Adrenal gland (tissue), 9 donors: ENCODE measurements at regions not wholly inside any gene's neighbourhood (a gene's known extent, or its start where the extent isn't known, plus 50 kb on each side); places are given as distances from the start of the nearest gene placed in this dataset.

Experiments used
- DNase-seq, 7 donors: peaks; one replicate each; pipeline ENCODE4 v3.0.0-alpha.2; 2019 to 2020
- H3K27ac ChIP-seq, 5 donors: fragments of 200-600 bp; sonication (generic) in 4 of 5; 1 replicate in 3 of 5; 2 replicates in 2 of 5; pipeline versions ENCODE4 v1.5.1 to v1.8.0; 2016 to 2020; ENCODE audit warnings: mild to moderate bottlenecking in 1 of 5
- H3K27me3 ChIP-seq: fragments of 200-600 bp; 2 replicates; pipeline ENCODE4 v1.8.0; 2021
- H3K36me3 ChIP-seq, 2 donors: fragments of 200-600 bp; replicated peaks in 1 of 2; 1 replicate in 1 of 2; 2 replicates in 1 of 2; pipeline versions ENCODE4 v1.5.1 to v1.8.0; 2018 to 2022
- H3K4me1 ChIP-seq, 2 donors: fragments of 200-600 bp; replicated peaks in 1 of 2; 1 replicate in 1 of 2; 2 replicates in 1 of 2; pipeline versions ENCODE4 v1.5.1 to v1.8.0; 2018 to 2021
- H3K4me3 ChIP-seq, 4 donors: fragments of 200-600 bp; sonication (generic) in 3 of 4; one replicate each; pipeline ENCODE4 v1.5.1; 2016 to 2018
- H3K9me3 ChIP-seq, 3 donors: fragments of 200-600 bp; sonication (generic) in 1 of 3; replicated peaks in 1 of 3; 1 replicate in 2 of 3; 2 replicates in 1 of 3; pipeline versions ENCODE4 v1.5.1 to v1.8.0; 2016 to 2021
- POLR2A ChIP-seq, 2 donors: fragments of 450-650 bp; IDR thresholded peaks; one replicate each; pipeline ENCODE4 v1.6.1; 2017; ENCODE audit warnings: antibody characterized with exemption in 2 of 2, mild to moderate bottlenecking in 2 of 2, moderate library complexity in 1 of 2
- WGBS, 4 donors: extraction: QIAGEN DNeasy Blood & Tissue Kit in 2 of 4; methylation state at CpG; one replicate each; pipeline versions ENCODE4 v1.1.5 to v1.1.7; 2013 to 2017; 5-methylcytosine and 5-hydroxymethylcytosine counted together
- intact Hi-C, 2 donors: fragments of 100-400 bp; cut with DNase I; formaldehyde crosslinking; loops; one replicate each; pipeline versions ENCODE4 v1.14.1 to v1.15.0; 2022 to 2023
- TF ChIP-seq, protein P1 (sequence below), 6 experiments: fragments of 450-650 bp in 4 of 6; fragments of 200-600 bp in 2 of 6; sonication (generic) in 1 of 6; IDR thresholded peaks; 1 replicate in 5 of 6; 2 replicates in 1 of 6; pipeline versions ENCODE4 v1.5.1 to v1.8.0; 2016 to 2021; ENCODE audit warnings: antibody characterized with exemption in 6 of 6, mild to moderate bottlenecking in 2 of 6, moderate library complexity in 1 of 6
- donor health status: healthy with polysubstance abuse.
- donor health status: Bipolar disorder and iron deficiency.
- donor health status: DM: yes; HTN: yes; CAD: no.
- donor health status: DM: no; HTN: no; CAD: no.
- donor health status: DM: no; HTN: no; CAD: no.

DNA sequence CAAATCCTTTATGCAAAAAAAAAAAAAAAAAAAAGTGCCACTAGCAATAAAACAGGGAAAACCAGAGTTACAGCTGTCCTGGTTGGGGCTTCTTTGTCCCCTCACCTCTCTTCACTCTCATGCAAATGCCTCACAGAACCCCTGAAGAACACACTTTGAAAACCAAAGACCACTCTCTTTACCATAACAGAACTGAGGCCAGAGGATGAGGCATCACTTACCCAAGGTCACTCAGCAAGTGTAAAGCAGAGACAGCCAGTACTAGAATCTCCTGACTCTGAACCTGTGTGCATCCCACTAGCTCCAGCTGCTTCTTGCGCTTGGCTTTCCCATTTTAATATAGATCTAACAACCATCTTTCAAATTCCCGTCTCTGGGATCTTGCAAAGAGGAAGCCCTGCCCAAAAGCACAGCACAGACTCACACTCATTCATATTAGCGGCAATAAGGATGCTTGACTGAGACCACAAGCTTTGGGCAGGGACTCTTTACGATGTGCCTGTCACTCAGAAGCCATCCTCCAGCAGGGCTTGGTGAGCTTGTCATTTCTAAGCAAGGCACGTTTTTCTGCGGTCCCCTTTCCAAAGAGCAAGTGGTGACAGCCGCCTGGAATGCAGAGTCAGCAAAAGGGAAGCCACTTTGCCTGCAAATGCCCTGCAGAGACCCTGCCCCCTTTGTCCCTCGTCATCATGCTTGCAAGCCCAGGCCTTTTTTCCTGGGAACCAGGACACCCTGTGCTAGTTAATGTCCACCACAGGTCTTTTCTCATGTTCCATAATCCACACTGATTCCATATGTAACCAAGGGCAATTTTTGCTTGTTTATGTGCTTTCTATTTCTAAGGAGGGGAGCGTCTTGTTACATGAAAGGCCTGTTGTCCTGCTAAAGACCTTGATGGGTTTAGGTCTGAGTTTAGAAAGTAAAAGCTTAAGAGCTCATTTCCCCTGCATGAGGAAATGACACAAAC, 76.5 kb upstream of the NFIA start:
- no peaks in the 10 kb centered on the region for H3K4me1 ChIP-seq
- intact Hi-C loops, result no loop called here
- no peak for TF ChIP-seq POLR2A (IDR thresholded peaks at IDR 0.05)
- TF ChIP-seq, protein P1, sequence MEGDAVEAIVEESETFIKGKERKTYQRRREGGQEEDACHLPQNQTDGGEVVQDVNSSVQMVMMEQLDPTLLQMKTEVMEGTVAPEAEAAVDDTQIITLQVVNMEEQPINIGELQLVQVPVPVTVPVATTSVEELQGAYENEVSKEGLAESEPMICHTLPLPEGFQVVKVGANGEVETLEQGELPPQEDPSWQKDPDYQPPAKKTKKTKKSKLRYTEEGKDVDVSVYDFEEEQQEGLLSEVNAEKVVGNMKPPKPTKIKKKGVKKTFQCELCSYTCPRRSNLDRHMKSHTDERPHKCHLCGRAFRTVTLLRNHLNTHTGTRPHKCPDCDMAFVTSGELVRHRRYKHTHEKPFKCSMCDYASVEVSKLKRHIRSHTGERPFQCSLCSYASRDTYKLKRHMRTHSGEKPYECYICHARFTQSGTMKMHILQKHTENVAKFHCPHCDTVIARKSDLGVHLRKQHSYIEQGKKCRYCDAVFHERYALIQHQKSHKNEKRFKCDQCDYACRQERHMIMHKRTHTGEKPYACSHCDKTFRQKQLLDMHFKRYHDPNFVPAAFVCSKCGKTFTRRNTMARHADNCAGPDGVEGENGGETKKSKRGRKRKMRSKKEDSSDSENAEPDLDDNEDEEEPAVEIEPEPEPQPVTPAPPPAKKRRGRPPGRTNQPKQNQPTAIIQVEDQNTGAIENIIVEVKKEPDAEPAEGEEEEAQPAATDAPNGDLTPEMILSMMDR (IDR thresholded peaks at IDR 0.05), result no peak
- H3K9me3 ChIP-seq, result no peaks in the 10 kb centered on the region
- no peaks in the 10 kb centered on the region for H3K27me3 ChIP-seq
- no peak overlapping the region for H3K4me3 ChIP-seq
- 66 to 79% (median 76%) methylated on average over 8 to 9 of the region's 9 CpGs for WGBS, 4 donors
- H3K36me3 ChIP-seq, result no peaks in the 10 kb centered on the region
- DNase-seq, result no peak
- no peak overlapping the region for H3K27ac ChIP-seq

DNA sequence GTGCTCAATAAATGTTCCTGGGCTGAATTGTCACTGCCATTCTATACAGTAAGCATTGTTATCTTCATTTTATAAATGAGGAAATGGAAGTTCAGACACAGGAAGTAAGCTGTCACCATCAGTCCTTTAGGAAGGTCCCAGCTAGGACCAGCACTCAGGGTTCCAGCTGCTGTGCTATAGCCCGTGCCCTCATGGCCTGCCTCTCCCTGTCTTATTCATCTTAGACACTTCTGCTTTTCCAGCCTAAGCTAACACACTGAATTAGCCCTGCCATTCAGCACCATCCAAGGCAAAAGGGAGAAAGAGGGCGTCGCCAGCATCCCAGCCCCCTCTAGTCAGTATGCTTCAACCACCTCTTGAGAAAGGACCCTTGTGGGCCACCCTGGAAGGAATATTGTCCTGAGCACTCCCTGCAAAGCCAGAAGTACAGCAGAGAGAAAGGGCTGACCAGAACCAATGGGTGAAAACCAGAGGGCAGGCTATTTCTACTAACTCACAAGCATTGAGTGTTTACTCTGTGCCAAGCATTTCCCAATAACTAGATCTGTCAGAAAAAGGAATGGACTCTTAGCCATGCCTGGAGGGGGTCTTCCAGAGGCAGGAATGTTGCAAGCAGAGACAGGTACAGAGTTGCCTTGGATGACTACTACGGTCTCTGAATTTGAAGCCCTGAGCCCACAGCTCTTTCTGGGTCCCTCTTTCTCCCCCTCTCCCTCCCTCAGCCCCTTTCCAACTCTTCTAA, 77.9 kb upstream of the NFIA start:
- H3K4me3 ChIP-seq, result no peak overlapping the region
- no peaks in the 10 kb centered on the region for H3K4me1 ChIP-seq
- H3K9me3 ChIP-seq, result no peaks in the 10 kb centered on the region
- H3K27ac ChIP-seq, result no peak overlapping the region
- no peaks in the 10 kb centered on the region for H3K27me3 ChIP-seq
- TF ChIP-seq, protein P1 (IDR thresholded peaks at IDR 0.05), result no peak
- no peak for TF ChIP-seq POLR2A (IDR thresholded peaks at IDR 0.05)
- no peaks in the 10 kb centered on the region for H3K36me3 ChIP-seq
- DNase-seq, result no peak
- 57 to 86% (median 75%) methylated on average over 3 to 4 of the region's 4 CpGs for WGBS, 4 donors
- intact Hi-C loops, result no loop called here

DNA sequence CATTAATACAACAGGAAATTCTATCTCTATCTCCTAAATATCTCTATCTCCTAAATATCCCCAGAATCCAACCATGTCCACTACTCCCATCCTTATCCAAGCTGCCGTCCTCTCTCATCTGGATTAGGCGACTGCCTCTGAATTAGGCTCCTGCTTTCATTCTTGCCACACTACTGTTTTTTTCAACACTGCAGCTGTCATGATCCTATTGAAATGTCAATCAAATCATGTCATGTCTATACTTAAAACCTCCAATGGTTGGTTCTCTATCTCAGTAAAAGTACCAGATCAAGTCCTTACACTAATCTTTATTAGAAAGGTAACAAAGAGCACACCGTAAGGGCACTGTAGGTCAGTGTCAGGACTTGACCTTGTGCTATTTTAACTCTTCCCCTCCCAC, 82.0 kb upstream of the NFIA start:
- TF ChIP-seq POLR2A (IDR thresholded peaks at IDR 0.05), result no peak
- TF ChIP-seq, protein P1 (IDR thresholded peaks at IDR 0.05), result no peak
- WGBS, 4 donors, result 80 to 92% (median 87%) methylated on average over 3 of the region's 3 CpGs
- intact Hi-C loops, result no loop called here
- no peaks in the 10 kb centered on the region for H3K9me3 ChIP-seq
- H3K4me3 ChIP-seq, result no peak overlapping the region
- H3K27ac ChIP-seq, result no peak overlapping the region
- DNase-seq, result no peak
- no peaks in the 10 kb centered on the region for H3K27me3 ChIP-seq
- no peaks in the 10 kb centered on the region for H3K36me3 ChIP-seq
- peaks cover 0 to 1% of the 10 kb centered on the region in 2 donors for H3K4me1 ChIP-seq

DNA sequence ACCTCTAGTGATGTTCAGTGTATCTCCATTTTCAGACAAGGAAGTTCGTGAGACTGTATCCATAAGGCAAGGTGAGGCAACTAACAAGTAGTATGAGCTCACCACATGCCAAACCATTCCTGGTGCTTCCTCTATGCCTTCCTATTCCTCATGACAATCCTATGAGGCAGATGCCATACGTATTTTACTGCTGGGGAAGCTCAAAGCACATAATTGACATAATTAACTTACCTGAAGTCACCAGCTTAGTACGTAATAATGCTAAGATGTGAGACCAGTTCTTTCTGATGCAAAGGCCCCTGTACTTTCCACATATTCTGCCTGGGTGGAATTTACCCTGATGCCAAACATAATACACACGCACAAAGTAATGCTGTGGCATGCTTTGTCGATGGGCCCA, 83.6 kb upstream of the NFIA start:
- DNase-seq, result no peak
- H3K4me3 ChIP-seq, result no peak overlapping the region
- H3K4me1 ChIP-seq, result peaks cover 0 to 16% of the 10 kb centered on the region in 2 donors
- H3K27me3 ChIP-seq, result no peaks in the 10 kb centered on the region
- H3K36me3 ChIP-seq, result no peaks in the 10 kb centered on the region
- no peak overlapping the region for H3K27ac ChIP-seq
- 94 to 97% (median 95%) methylated on average over 5 of the region's 5 CpGs for WGBS, 4 donors
- no peak for TF ChIP-seq POLR2A (IDR thresholded peaks at IDR 0.05)
- TF ChIP-seq, protein P1 (IDR thresholded peaks at IDR 0.05), result no peak
- intact Hi-C loops, result no loop called here
- no peaks in the 10 kb centered on the region for H3K9me3 ChIP-seq
